HK-2 (cell line): ENCODE measurements at regions not wholly inside any gene's neighbourhood (a gene's known extent, or its start where the extent isn't known, plus 50 kb on each side); places are given as distances from the start of the nearest gene placed in this dataset.
"Not testable (repeated sequence)": the region's sequence is repeated elsewhere in the genome, so short reads cannot be mapped to it uniquely, and the experiment has no call there.

Source experiments
- DNase-seq: peaks from one replicate; pipeline ENCODE4 v3.0.0-alpha.2; 2018; ENCODE audit not compliant: unreplicated experiment

DNA sequence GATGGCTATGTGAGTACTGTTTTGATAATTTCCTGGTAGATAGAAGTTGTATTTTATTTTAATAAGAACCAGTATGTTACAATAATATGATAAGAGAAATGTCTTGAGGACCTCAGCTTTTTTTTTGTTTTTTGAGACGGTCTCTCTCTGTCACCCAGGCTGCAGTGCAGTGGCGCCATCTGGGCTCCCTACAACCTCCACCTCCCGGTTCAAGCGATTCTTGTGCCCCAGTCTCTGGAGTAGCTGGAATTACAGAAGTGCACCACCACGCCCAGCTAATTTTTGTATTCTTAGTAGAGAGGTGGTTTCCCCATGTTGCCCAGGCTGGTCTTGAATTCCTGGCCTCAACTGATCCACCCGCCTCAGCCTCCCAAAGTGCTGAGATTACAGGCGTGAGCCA lies 968.1 kb upstream of the ADGRL4 start:
- no peak for DNase-seq

DNA sequence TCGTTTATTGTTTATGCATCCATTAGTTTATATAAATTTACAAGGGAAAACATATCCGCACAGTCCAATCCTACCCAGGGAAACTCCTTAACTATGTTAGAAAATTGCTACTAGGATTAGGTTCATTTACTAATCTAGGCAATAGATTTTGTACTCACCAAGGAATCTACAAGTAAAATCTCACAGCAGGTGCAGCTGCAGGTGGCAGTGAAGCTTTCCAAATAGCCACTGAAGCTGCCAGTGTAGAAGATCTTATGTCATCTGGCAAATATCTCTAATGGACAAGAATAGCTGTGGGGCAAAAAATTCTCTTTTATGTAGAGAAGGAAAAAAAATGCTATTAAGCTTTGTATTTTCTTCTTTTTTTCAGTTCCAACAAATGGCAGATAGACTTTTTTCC lies 963.4 kb upstream of the ADGRL4 start:
- no peak for DNase-seq

DNA sequence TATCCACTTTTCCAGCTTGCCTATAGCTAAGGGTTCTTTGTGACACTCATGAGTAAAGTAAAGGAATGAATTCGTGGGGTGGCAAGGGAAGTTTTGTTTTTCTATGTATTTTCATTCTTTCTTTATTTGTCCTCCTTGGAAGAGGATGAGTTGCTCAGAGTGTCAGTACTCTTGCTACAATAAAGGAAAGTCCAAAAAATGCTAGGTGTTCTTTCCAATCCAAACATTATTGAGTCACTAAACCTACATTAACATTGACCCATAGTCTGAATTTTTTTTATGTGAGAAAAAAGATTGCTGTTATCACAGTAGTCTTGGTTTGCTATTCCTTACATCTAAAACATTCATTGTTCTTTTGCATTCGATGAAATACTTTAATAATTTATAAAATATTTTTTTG lies 959.9 kb upstream of the ADGRL4 start:
- DNase-seq: no peak

DNA sequence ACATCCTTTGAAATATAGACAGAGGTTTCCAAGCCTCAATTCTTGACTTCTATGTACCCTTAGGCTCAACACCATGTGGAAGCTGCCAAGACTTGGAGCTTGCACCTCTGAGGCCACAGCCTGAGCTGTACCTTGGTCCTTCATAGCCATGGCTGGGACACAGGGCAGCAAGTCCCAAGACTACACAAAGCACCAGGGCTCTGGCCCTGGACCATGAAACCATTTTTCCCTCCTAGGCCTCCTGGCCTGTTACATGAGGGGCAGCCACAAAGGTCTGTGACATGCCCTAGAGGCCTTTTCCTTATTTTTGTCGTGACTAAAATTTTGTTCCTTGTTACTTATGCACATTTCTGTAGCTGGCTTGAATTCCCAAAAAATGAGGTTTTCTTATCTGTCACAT lies 953.1 kb upstream of the ADGRL4 start:
- no peak for DNase-seq

DNA sequence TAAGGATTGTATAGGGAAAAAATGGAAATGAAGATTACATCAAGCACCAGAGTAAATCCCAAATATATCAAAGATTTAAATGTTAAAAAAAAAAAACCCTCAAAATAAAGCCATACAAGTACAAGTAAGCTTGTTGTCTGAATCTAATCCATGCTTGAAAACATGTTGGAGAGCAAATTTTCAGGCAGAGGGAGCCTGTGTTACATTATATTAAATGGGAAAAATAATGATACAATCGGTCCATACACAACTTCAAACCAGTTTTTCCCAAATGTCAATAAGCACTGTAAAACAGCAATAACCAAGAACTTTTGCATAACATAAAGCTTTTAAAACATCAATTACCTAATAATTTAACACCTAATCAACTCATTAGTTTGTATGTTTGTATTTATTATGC lies 949.4 kb upstream of the ADGRL4 start:
- DNase-seq: no peak

DNA sequence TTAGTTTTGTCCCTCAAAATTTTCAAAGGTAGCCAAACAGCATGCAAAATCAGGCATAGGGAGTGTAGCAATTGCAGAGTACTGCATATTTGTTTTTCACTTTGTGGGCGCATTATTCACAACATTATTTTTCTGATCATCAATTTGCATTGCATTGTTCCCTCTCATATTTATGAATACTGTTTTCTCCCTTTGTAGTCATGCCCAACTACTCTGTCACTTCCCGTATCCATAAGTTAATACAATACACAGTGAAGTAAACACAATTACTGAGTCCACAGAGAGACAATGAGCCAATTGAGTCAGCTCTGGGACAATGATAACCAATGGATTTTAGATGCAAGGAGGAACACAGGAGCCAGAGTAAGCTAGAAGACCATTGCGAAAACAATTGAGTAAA lies 944.0 kb upstream of the ADGRL4 start:
- no peak for DNase-seq

DNA sequence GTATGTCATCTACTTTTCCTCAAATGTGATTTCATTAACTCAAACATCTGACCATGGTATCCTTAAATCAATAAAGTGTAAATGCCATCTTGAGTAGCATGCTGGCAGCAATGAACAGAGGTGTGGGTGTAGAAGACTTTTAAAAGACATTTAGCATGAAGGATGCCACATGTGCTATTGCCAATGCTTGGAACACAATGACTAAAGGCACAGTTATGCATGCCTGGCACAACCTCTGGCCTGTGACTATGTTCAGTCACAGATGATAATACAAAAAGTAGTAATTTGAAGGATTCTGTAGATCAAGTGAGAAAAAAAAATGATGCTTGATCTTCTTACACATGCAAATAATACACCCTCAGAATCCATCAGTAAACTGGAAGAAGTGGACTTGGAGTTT lies 938.9 kb upstream of the ADGRL4 start:
- no peak for DNase-seq

DNA sequence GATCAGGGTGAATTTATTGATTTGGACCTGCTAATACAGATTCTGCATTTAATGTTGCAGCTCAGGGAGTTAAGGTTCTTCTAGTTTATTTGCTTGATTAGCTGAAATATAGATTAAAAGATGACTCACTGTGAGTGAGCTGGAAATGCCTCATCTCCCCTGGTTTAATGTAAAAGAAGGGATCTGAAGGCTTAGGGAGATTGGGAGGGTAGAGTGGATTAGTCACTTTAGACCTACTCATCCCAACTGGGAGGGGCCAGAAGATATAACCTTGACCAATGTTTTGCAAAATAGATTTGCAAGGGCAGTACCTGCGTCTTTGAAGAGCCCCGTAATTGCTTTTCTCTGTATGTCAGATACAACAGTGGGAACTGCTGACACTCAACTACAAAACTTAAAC lies 922.8 kb upstream of the ADGRL4 start:
- no peak for DNase-seq

DNA sequence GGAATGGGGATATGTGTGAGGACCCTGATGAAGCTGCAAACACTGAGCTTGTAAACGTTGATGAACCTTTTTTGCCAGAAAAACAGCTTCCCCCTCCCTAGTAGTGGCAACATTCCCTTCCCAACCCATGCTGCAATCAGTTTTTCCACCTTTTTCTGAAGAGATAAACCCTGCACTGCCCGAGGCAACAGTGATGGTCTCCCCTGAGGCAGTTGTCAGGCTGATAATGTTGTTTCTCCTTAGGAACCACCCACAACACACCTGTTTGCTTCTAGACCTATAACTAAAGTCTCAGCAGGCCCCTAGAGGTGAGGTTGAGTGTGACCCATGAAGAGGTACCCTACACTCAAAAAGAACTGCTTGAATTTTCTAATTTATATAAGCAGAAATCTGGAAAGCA lies 922.4 kb upstream of the ADGRL4 start:
- no peak for DNase-seq

DNA sequence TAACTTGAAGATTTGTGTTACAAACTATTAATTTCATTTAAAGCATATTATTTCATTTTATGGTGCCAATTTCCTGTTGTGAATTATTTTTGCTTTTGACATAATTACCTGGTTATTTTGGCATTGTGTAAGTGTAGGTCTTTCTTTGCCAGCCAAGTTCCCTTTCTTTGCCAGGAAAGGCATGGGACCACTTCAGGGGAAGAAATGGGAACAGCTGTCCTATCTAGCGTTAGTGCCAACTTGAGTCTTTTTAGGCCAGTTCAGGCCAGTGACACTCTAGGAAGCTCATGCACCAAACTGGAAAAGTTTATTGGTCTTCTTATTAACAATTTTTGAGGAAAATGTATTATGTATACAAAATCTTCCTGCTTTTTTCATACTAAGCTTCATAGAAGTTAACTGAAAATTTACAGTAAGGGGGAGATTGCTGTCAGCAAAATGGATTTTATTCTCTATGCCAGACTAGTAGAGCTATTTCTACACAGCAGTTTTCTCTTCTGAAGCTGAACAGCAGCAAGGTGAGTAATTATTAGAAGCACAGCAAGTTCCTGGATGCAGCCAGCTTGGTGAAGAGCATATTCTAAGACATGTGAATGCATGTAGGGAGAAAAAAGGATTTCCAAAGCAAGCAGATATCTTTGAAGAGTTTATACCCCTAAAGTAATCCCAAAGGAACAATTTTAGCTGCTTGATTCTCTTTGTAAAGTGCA lies 914.6 kb upstream of the ADGRL4 start:
- DNase-seq: no peak

DNA sequence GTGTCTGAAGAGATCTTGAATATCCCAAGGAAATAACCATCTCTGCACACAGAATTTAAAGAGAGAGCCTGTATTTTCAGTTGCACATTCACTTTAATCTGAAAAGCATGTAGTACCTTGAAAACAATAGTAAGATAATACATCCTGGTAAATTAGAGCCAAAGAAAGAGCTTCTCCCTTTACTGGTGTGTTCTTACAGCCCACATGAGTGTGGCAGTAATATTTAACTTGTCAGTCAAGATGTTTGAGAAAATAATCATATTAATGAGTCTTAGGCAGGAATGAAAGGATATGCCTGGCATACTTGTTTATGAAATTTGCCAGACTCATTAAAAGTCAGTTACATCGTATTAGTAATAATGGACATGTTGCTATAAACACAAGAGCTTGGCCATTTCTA lies 908.4 kb upstream of the ADGRL4 start:
- no peak for DNase-seq

DNA sequence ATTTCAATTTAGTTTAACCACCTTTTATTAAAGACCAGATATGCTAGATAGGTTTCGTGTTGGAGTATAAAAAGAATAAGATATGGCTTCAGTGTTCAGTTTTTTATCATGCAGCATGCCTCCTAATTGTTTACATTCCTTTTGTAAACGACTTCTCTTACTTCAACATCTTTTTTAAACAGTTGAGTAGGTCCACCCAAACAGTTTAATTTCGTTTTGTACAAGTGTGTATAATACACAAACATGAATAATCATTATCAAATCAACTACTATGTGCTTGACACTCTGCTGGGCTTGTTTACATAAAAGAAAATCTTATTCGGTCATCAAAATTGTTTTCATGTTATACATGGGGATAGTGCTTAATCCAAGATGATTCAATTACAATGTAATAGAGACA lies 906.3 kb upstream of the ADGRL4 start:
- DNase-seq: no peak

DNA sequence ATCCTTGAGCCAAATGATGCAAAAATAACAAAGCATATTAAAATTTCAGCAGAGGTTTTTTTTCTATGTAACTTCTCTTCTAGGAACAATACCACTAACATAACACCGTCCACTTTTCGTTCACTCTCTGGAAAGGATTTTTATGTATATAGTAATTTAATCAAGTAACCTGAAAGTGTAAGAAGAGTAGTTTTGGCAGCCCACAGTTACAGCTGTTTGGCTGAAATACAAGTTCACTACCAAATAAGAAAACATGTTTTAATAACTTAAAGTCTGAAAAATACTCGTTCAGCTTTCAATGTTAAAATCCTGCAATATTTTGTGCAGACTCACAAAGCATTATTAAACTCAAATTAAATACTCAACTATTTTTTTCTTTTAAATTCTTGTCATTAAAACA lies 896.8 kb upstream of the ADGRL4 start:
- DNase-seq: no peak

DNA sequence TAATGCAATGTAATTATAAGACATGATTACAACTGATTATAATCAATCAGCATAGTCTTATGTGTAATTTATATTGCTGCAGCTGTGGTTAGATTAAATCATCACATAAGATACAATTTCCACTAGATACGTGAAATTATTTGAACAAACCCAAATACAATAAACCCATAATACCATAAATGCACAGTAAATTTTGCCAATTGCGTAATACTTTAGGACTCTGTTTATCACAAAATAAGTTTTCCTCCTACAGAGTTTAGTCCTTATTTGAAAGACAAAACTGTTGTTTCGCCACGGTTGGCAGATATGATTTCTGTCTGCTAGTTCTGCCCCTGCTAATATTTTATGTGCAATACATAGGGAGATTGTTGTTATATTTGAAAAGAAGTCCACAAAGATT lies 895.9 kb upstream of the ADGRL4 start:
- no peak for DNase-seq

DNA sequence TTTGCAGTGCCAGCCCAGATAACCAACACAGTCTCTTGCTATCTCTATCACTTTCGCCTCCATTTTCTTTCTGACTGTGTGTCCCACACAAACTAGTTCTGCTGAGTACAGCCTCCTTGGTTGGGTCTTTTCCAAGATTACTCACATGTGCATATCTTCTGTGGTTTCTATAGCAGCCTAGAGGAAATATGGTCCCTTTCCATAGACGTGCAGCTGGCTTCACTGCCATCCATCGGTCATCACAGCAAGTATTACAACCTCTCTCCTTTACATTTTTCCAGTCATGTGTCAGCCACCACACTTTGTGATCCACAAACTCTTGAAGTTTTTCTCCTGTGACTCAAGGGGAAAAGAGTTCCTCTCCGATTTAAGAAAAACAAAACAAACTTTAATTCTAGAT lies 893.4 kb upstream of the ADGRL4 start:
- peak; percentile 40 for DNase-seq

DNA sequence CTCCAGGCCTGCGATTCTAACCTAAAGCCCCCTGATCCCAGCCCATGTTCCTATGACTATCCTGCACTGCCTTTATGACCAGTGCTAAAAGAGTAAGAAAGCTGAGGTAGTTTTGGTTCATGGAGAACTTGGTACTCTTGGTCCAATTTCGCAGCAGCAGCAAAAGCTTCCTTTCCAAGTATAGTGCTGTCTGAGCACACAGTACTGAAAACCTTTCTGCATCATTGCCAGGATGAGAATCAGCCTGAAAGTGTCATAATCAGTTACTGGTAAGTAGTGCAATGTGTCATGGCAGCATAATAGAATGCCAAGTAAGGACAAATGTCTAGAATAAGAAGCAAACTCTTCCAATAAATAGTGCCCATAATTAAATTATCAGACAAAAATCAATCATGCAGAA lies 889.6 kb upstream of the ADGRL4 start:
- no peak for DNase-seq

DNA sequence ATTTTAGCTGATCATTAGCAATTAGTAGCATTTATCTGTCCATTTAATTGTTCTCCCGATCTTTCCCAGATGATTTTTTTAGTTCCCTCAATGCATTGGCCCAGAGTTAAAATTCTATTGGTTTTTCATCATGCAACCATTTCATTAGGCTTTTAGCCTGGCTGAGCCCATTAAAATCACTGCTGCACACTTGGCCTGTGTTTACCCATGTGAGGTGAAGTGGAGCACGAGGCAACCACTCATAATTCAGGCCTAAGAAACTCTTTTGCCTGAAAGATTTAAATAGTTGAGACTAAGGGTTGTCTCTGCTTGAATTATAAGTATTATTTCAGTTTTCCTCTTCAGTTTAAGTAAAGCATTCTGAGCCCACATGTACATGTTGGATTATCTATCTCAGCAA lies 889.0 kb upstream of the ADGRL4 start:
- no peak for DNase-seq

DNA sequence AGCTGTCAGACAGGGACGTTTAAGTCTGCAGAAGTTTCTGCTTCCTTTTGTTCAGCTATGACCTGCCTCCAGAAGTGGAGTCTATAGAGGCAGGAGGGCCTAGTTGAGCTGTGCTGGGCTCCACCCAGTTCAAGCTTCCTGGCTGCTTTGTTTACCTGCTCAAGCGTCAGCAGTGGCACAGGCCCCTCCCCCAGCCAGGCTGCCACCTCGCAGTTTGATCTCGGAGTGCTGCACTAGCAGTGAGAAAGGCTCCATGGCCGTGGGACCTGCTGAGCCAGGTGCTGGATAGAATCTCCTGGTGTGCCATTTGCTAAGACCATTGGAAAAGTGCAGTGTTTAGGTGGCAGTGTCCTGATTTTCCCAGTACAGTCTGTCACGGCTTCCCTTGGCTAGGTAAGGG lies 887.6 kb upstream of the ADGRL4 start:
- DNase-seq: not testable (repeated sequence)

DNA sequence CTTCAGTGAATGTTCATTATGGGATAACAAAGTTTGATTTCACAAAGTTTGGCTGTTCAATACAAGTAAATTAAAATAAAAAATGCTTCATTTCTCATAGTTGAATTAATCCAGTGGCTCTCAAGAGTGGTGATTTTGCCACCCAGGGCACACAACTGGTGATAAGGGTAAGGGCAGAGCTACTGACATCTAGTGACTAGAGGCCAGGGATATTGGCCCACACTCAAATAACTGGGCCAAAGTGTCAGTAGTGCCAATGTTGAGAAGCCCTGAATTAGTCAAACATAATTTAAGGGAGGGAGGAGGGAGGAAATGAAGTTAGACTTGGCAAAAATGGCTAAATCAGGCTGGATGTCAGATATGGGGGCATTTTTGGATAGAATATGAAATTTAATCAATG lies 880.5 kb upstream of the ADGRL4 start:
- DNase-seq: no peak

DNA sequence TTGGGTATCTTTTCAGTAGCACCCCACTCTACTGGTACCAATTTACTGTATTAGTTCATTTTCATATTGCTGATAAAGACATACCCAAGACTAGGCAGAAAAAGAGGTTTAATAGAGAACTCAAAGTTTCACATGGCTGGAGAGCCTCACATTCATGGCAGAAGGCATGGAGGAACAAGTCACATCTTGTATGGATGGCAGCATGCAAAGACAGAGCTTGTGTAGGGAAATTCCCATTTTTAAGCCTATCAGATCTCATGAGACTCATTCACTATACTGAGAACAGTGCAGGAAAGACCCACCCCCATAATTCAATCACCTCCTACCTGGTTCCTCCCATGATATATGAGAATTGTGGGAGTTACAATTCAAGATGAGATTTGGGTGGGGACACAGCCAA lies 878.6 kb upstream of the ADGRL4 start:
- no peak for DNase-seq

DNA sequence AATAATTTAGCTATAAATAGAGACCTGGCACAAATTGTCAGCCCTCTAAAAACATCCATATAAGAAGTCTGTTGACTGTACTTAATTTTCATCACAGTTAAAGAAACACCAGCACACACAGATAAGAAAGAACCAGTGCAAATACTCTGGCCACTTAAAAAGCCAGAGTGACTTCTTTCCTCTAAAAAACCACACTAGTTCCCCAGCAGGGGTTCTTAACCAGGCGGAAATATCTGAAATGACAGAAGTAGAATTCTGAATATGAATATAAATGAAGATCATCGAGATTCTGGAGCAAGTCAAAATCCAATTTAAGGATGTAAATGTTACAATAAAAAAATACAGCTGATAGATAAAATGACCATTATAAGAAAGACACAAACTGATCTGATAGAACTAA lies 870.6 kb upstream of the ADGRL4 start:
- DNase-seq: no peak

DNA sequence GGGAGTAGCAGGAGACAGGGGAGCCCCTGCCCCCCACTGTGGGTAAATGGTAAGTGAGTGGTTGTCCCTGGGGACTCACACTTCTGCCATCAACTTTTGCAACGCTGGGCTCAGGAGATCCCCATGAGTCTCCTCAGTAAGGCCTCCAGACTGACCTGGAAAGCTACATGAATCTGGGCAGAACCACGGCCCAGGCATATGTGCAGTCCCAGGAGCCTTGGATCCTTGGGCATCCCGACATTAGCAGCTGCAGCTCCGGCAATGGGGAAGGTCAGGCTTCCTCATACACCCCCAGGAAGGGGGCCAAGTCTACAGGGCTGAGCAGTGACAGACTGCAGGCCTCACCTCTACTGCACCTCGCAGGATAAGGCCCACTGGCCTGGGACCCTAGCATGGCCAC lies 868.7 kb upstream of the ADGRL4 start:
- DNase-seq: no peak

DNA sequence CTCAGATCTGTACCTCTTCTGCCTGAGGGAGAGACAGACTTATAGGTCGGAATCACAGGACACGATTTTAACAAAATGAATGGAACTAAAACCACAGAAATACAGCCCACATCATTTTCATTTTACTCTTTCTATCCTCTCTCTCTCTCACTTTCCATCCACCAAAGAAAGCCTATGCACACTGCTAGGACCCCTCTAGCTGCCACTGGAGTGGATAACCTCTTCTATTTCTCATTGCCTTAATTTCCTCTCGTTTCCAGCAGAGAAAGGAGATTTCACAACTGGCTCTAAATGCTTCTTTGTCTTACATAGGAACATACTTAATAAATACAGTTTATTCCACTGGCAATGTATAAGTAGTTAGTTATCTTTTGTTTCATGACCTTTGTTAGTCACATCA lies 867.8 kb upstream of the ADGRL4 start:
- DNase-seq: no peak

DNA sequence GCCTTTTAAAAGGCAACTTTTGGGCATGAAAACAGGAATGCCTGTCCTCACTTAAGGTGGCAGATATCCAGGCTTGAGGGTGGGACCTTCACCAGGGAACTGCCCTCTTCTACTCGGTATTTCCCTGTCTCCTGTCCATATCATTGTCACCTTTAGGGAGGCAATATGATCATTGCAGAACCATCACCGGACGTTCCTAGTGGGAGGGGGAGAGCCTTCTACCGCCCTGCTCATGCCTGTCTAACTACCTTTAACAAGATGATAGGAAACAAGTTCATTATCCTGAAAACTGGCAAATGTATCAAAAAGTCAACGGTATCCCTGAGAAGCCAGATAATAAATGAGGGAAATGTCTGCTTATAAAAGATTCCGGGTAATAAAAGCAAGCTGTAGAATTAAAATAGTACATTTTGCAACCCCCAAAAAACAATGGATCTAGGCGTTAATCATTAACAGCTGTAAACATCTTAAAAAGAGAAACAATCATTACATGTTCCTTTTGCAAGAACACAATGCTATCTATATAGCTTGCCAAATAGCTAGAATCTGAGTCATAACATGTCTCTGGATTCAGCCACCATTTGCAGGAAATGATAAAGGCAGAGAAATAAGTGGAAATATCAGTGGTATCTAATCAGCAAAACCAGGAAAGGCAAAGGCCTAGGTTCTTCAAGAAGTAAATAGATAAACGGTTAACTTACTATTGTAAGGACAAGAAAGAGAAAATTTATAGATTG lies 852.9 kb upstream of the ADGRL4 start:
- no peak for DNase-seq
